ENCODE measurements at regions not wholly inside any gene's neighbourhood (a gene's known extent, or its start where the extent isn't known, plus 50 kb on each side); places are given as distances from the start of the nearest gene placed in this dataset.

DNA sequence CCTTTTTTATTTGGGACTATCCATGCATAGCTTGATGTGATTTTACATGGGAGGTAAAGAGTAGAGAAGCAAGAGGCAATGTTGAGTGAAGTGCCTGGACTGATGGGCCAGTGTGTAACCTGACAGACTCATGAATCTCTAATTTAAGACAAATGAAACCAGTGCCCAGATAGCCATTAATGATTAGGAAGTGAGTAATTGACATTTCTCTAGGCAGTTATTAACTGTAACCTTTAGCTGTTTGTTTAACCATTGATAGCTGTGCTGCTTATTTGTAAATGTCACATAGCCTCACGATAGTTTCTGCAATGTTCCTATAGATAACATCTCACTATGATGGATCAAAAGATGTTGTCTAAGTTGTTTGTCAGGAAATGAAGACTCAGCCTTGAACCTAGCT, 1047.5 kb upstream of the SPRY2 start:
- intact Hi-C loops (cut with DNase I), result no loop called here
- no peak for FAIRE-seq
- no peaks in the 10 kb centered on the region for H3K27me3 ChIP-seq (ENCODE audit: control insufficient read depth, insufficient read depth, low read length)

DNA sequence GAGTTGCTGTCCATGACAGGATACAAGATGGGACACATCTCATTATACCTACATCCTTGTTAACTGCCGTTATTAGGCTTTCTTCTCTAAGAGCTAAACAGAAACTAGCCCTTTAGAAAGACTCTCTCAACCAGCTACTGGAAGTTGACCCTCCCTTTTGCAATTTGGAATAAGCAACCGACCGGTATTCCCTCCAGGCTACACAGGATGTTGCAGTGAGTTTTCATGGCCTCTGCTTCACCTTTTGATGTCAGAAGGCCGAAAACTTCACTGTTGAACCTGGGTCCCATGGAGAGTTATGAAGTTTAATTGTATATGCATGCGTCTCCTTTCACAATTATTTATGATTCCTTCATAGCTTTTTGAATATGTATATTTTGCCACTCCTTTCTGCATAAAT, 1042.5 kb upstream of the SPRY2 start:
- DNase-seq (peak in 2 of 5 donors; percentile 52 to 53), FAIRE-seq (no peak)
- H3K4me3 ChIP-seq (ENCODE audit: low read length in 3 of 3), result peak overlapping the region in 1 of 3 donors; percentile 11
- no peak overlapping the region for H3K27ac ChIP-seq (ENCODE audit: low read depth in 2 of 2, low read length in 2 of 2)
- intact Hi-C loops (cut with DNase I), result no loop called here
- H3K9me3 ChIP-seq (ENCODE audit: control insufficient read depth in 2 of 3, insufficient read depth in 1 of 3, low read length in 3 of 3), result no peaks in the 10 kb centered on the region
- H3K4me1 ChIP-seq (ENCODE audit: control insufficient read depth in 2 of 3, insufficient read depth in 2 of 3, low read depth in 1 of 3, low read length in 3 of 3), result no peaks in the 10 kb centered on the region
- no peaks in the 10 kb centered on the region for H3K36me3 ChIP-seq (ENCODE audit: control insufficient read depth in 2 of 3, insufficient read depth in 3 of 3, low read length in 3 of 3)
- no peak overlapping the region for H3K9ac ChIP-seq (ENCODE audit: low read length in 3 of 3)
- TF ChIP-seq, protein P1, sequence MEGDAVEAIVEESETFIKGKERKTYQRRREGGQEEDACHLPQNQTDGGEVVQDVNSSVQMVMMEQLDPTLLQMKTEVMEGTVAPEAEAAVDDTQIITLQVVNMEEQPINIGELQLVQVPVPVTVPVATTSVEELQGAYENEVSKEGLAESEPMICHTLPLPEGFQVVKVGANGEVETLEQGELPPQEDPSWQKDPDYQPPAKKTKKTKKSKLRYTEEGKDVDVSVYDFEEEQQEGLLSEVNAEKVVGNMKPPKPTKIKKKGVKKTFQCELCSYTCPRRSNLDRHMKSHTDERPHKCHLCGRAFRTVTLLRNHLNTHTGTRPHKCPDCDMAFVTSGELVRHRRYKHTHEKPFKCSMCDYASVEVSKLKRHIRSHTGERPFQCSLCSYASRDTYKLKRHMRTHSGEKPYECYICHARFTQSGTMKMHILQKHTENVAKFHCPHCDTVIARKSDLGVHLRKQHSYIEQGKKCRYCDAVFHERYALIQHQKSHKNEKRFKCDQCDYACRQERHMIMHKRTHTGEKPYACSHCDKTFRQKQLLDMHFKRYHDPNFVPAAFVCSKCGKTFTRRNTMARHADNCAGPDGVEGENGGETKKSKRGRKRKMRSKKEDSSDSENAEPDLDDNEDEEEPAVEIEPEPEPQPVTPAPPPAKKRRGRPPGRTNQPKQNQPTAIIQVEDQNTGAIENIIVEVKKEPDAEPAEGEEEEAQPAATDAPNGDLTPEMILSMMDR (IDR thresholded peaks at IDR 0.05; ENCODE audit: borderline replicate concordance, extremely low read depth, insufficient read depth), result no peak
- H3K27me3 ChIP-seq (ENCODE audit: control insufficient read depth, insufficient read depth, low read length), result no peaks in the 10 kb centered on the region

More for the DNA sequence above, 1047.5 kb upstream of the SPRY2 start:
- TF ChIP-seq, protein P1 (IDR thresholded peaks at IDR 0.05; ENCODE audit: borderline replicate concordance, extremely low read depth, insufficient read depth), result no peak
- H3K4me3 ChIP-seq (ENCODE audit: low read length in 3 of 3), result no peak overlapping the region
- H3K9me3 ChIP-seq (ENCODE audit: control insufficient read depth in 2 of 3, insufficient read depth in 1 of 3, low read length in 3 of 3), result no peaks in the 10 kb centered on the region
- no peak overlapping the region for H3K27ac ChIP-seq (ENCODE audit: low read depth in 2 of 2, low read length in 2 of 2)
- no peaks in the 10 kb centered on the region for H3K36me3 ChIP-seq (ENCODE audit: control insufficient read depth in 2 of 3, insufficient read depth in 3 of 3, low read length in 3 of 3)
- H3K9ac ChIP-seq (ENCODE audit: low read length in 3 of 3), result no peak overlapping the region
- no peaks in the 10 kb centered on the region for H3K4me1 ChIP-seq (ENCODE audit: control insufficient read depth in 2 of 3, insufficient read depth in 2 of 3, low read depth in 1 of 3, low read length in 3 of 3)
- no peak for DNase-seq

- DNase-seq (no peak), FAIRE-seq (no peak)
- Histone ChIP-seq H3K4me3 (ENCODE audit: low read length in 3 of 3) (no peak overlapping the region), H3K27me3 (ENCODE audit: control insufficient read depth, insufficient read depth, low read length) (no peaks in the 10 kb centered on the region), H3K27ac (ENCODE audit: low read depth in 2 of 2, low read length in 2 of 2) (no peak overlapping the region), H3K9me3 (ENCODE audit: control insufficient read depth in 2 of 3, insufficient read depth in 1 of 3, low read length in 3 of 3) (no peaks in the 10 kb centered on the region), H3K36me3 (ENCODE audit: control insufficient read depth in 2 of 3, insufficient read depth in 3 of 3, low read length in 3 of 3) (no peaks in the 10 kb centered on the region), H3K4me1 (ENCODE audit: control insufficient read depth in 2 of 3, insufficient read depth in 2 of 3, low read depth in 1 of 3, low read length in 3 of 3) (no peaks in the 10 kb centered on the region), H3K9ac (ENCODE audit: low read length in 3 of 3) (no peak overlapping the region)
- TF ChIP-seq, protein P1 (IDR thresholded peaks at IDR 0.05; ENCODE audit: borderline replicate concordance, extremely low read depth, insufficient read depth), result no peak
- intact Hi-C loops (cut with DNase I), result no loop called here
Measured at GRCh38 chr13:81382246-81382645, 1041.3 kb upstream of the SPRY2 start.

- no peaks in the 10 kb centered on the region for H3K4me1 ChIP-seq (ENCODE audit: control insufficient read depth in 2 of 3, insufficient read depth in 2 of 3, low read depth in 1 of 3, low read length in 3 of 3)
- DNase-seq (no peak), FAIRE-seq (peak; percentile 80)
- no peak overlapping the region for H3K4me3 ChIP-seq (ENCODE audit: low read length in 3 of 3)
- no peaks in the 10 kb centered on the region for H3K36me3 ChIP-seq (ENCODE audit: control insufficient read depth in 2 of 3, insufficient read depth in 3 of 3, low read length in 3 of 3)
- TF ChIP-seq, protein P1 (IDR thresholded peaks at IDR 0.05; ENCODE audit: borderline replicate concordance, extremely low read depth, insufficient read depth), result no peak
- intact Hi-C loops (cut with DNase I), result no loop called here
- no peaks in the 10 kb centered on the region for H3K9me3 ChIP-seq (ENCODE audit: control insufficient read depth in 2 of 3, insufficient read depth in 1 of 3, low read length in 3 of 3)
- H3K27ac ChIP-seq (ENCODE audit: low read depth in 2 of 2, low read length in 2 of 2), result no peak overlapping the region
- no peak overlapping the region for H3K9ac ChIP-seq (ENCODE audit: low read length in 3 of 3)
- no peaks in the 10 kb centered on the region for H3K27me3 ChIP-seq (ENCODE audit: control insufficient read depth, insufficient read depth, low read length)
Measured at GRCh38 chr13:81381560-81381959, 1040.6 kb upstream of the SPRY2 start.
